GM11168 (cell line): ENCODE measurements at regions not wholly inside any gene's neighbourhood (a gene's known extent, or its start where the extent isn't known, plus 50 kb on each side); places are given as distances from the start of the nearest gene placed in this dataset.
"Not testable (repeated sequence)": the region's sequence is repeated elsewhere in the genome, so short reads cannot be mapped to it uniquely, and the experiment has no call there.

Experiments used
- in situ Hi-C: fragments of 300-500 bp; cut with MboI; formaldehyde crosslinking; loops from one replicate; pipeline ENCODE4 v1.12.0; 2022; ENCODE audit warnings: low sequenced_read_pairs; ENCODE audit not compliant: unreplicated experiment

GRCh38 chr2:57615855-57616556 is 430.6 kb upstream of the VRK2 start:
- in situ Hi-C loops: no loop called here

DNA sequence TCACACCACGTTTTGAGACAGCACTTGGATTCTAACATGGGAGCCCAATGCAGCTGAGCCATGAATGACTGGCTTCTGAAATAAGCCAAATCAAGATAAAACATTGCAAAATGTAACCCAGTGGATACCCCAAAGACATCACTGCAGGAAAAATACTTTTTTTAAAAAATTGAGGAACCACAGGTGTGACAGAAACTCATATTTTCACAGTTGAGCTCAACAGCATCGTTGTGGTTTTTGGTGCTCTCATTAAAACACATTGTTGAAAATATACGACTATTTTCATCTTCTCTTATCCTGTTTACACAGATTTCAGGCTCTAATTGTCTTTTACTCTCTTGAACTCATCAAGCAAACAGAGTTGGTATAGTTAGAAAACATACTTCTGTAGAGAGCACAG is 429.3 kb upstream of the VRK2 start:
- in situ Hi-C loops: no loop called here

GRCh38 chr2:57621122-57621663 is 425.4 kb upstream of the VRK2 start:
- in situ Hi-C loops: no loop called here

DNA sequence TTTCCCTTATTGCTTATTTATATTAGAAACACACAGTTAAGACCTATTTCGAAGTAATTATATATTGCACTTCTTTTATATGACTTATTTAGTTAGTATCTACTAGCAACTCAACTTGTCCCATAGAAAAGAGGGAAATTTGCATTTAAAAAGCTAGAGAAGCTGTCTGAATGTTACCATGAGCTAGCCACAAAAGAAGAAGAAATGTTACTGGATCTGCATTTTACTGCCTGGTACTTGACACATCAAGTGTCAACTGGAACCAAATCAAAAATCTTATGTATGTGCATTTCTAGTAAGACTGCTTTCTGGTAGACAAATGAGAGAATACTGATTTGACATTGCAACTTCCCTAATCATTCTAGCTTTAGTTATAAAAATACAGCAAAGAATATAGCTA is 424.6 kb upstream of the VRK2 start:
- in situ Hi-C loops: no loop called here

DNA sequence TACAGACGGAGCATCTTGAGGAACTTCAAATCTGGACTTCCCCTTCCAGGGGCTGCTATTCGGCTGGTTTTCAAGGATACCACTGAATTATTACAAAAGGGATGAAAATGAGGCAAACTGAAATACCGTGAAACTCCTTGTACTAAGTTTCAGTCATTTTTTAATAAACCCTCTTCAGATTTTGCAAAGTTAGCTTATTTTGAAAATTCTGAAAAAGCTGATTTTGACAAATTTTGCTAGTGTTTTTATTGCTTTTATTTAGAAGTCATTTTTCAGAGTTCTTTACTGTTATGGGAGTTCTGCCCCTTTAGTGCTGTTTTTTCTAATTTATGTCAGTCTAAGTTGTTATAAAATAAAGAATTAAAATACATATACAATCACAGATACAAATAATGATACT is 390.4 kb upstream of the VRK2 start:
- in situ Hi-C loops: no loop called here

GRCh38 chr2:57669570-57669969 is 377.0 kb upstream of the VRK2 start:
- in situ Hi-C loops: no loop called here

DNA sequence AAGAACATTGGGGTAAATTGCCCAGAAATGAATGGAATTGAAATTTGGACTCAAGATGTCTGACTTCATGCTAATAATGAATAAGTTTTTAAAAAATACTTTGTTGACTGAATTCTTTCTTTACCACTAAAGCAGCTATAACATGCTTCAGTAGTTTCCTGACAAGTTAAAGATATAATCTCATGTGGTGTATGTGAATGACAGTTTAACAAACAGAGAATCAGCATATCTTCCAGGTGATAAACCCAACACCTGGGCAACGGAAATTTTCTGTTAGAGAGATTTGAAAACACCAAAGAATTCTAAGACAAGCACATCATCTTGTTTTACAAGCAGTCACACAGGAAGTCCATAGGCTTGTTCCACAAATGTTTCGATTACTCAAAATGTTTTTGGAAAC is 372.6 kb upstream of the VRK2 start:
- in situ Hi-C loops: no loop called here

DNA sequence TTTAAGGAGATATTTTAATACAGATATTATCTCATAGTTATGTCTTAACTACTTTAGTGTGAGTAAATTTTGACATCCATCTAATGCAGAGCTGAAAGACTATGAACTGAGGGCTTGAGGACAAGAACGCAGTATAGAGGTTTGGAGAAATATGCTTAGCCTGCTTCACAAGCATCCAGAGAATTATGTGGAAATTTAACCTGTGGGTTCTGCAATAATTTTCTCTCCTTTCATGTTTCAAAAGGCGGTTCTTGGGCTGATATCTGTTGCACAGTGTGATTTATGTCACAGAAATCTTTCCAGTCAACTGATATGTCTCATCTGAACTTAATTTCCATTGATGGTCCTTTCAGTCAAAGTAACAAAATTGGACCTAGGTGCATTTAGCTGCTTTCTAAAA is 371.9 kb upstream of the VRK2 start:
- in situ Hi-C loops: no loop called here

DNA sequence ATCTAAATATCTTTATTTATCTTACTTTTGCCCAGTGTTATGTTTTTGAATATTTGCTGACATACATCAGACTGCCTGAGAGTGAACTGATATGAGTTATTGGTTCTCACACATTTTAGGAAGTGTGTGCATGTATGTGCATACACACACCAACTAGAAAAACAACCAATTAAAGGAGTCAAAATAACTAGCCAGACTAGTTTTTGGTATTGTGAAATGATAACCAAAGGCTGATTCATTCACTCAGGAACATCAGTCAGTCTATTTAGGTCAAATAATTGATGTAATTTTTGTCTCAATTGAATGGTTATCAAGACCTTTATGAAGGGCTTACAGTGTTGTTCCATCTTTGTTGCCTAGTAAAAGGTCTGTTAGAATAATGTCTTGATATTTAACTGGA is 369.3 kb upstream of the VRK2 start:
- in situ Hi-C loops: no loop called here

DNA sequence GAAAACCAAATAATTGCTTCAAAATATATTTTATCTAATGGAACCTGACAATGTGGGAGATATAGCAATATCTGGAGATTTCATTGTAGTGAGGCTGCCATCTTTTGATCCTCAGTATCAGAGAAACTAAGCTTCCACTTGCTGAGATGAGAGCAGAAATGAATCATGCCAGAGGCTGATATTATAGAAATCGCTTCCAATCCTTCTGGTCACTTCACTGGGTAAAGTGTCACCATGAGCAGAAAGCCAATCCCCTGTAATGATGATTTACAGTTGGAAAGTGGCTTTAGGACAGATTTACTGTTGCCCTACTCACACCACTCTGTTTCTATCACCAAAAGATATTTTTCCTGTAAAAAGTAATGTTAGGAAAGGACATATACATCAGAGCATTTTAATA is 365.0 kb upstream of the VRK2 start:
- in situ Hi-C loops: no loop called here

DNA sequence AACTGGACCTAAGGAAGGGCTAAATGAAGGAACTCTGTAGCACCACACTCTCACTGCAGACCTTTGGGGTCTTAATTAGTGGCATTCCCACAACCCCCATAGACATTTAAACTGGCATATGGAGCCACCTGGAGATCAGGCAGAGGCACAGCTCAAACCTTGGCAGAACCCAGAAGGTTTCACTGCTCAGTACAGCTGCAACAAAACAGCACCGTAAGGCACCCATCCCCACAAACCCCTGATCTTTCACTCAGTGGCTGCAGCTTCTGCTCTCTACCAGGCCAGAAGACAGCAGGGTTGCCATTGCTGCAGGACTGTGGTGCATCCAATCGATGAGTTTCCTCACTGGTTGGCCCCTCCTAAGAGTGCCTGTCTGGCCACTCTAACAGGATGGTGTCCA is 361.6 kb upstream of the VRK2 start:
- in situ Hi-C loops: no loop called here

GRCh38 chr2:57692395-57692794 is 354.2 kb upstream of the VRK2 start:
- in situ Hi-C loops: no loop called here

GRCh38 chr2:57693177-57693576 is 353.4 kb upstream of the VRK2 start:
- in situ Hi-C loops: no loop called here

- in situ Hi-C loops: no loop called here
Measured at GRCh38 chr2:57693965-57694364, 352.6 kb upstream of the VRK2 start.

DNA sequence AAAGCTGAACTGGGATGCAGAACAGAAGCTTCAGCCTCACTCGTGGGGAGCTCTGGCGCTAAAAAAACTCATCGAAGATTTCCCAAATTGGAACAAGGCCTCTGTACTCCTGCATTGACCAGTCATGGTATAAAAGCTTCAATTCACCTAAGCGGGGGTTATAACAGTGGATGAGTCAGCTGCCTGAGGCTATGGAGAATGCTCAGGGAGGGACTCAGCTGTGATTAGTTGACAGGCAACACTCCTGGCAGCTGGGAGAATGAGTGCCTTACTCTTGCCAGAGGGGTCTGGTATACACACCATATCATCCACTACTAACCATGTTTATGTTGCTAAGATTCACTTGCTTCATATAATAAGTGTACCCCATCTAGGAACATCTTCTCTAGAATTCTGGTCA is 350.6 kb upstream of the VRK2 start:
- in situ Hi-C loops: no loop called here

GRCh38 chr2:57698392-57698791 is 348.2 kb upstream of the VRK2 start:
- in situ Hi-C loops: no loop called here

- in situ Hi-C loops: no loop called here
Measured at GRCh38 chr2:57698935-57699449, 347.6 kb upstream of the VRK2 start.

DNA sequence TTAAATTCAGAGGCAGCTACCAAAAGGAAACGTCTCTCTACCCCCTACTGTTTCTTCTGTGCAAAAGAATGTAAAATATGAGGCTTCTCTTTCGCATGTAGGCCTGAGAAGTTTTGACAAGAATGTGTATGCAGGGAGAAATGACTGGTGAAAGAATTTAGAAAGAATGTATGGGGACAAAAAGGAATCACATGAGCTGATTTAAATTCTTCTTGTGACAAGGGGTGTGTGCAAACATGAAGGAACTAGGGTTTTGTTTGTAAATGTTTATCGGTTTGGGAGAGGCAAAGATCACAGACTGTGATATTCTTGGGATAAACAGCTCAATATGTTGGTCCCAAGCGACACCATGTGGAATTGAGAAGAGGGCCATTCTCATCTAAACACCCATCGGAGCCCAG is 345.2 kb upstream of the VRK2 start:
- in situ Hi-C loops: no loop called here

GRCh38 chr2:57703407-57703806 is 343.2 kb upstream of the VRK2 start:
- in situ Hi-C loops: no loop called here

- in situ Hi-C loops: not testable (repeated sequence)
Measured at GRCh38 chr2:57707794-57708193, 338.8 kb upstream of the VRK2 start.

DNA sequence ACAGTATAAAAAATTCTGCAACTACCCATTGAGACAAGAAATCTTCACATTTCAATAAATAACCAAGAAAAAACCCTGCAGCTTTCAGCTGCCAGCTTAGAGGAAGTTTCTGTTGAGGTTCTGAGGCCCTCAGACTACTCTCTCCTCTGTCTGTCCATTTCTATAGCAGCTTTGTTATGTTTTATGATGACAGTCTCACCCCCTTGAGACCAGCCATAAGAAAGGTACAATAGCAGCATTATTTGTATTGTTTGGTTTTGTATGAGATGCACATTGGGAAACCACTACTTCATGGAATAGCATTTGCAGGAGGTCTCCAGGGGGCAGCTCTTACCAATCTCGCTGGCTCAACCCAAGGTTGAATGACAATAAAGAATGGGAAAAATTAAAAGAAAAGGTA is 334.6 kb upstream of the VRK2 start:
- in situ Hi-C loops: loop anchor here (10.0 kb wide), 1 partner anchor 1733 kb away; no protein-coding TSS in a partner anchor
